Lung (tissue), 11 donors: ENCODE measurements at regions not wholly inside any gene's neighbourhood (a gene's known extent, or its start where the extent isn't known, plus 50 kb on each side); places are given as distances from the start of the nearest gene placed in this dataset.

Experiments used
- ATAC-seq: fragments of 200-7000 bp; cut with Tn5 transposase; one replicate; pipeline ENCODE4 v1.9.1; 2020; ENCODE audit warnings: moderate number of reproducible peaks; ENCODE audit not compliant: insufficient read depth, low FRiP score
- DNase-seq, 3 donors: peaks; one replicate each; pipeline ENCODE4 v3.0.0-alpha.2; 2013 to 2017
- H3K27ac ChIP-seq, 2 donors: one replicate each; pipeline ENCODE4 v1.5.1; 2013; ENCODE audit warnings: mild to moderate bottlenecking in 2 of 2, moderate library complexity in 2 of 2, control low read depth in 1 of 2, inconsistent platforms in 1 of 2, low read depth in 1 of 2, low read length in 1 of 2
- H3K27me3 ChIP-seq, 3 donors: one replicate each; pipeline ENCODE4 v1.5.1; 2013; ENCODE audit warnings: low read length in 2 of 3; ENCODE audit not compliant: control insufficient read depth in 3 of 3, insufficient read depth in 3 of 3
- H3K36me3 ChIP-seq, 4 donors: one replicate each; pipeline ENCODE4 v1.5.1; 2013; ENCODE audit warnings: low read length in 4 of 4, mild to moderate bottlenecking in 1 of 4, moderate library complexity in 1 of 4; ENCODE audit not compliant: control insufficient read depth in 4 of 4, insufficient read depth in 4 of 4
- H3K4me1 ChIP-seq, 5 donors: one replicate each; pipeline ENCODE4 v1.5.1; 2013; ENCODE audit warnings: low read length in 5 of 5, mild to moderate bottlenecking in 2 of 5, moderate library complexity in 1 of 5; ENCODE audit not compliant: control insufficient read depth in 5 of 5, insufficient read depth in 5 of 5
- H3K4me3 ChIP-seq: one replicate; pipeline ENCODE4 v1.5.1; 2013; ENCODE audit warnings: mild to moderate bottlenecking, control low read depth, moderate library complexity
- H3K9ac ChIP-seq, 2 donors: one replicate each; pipeline ENCODE4 v1.5.1; 2013; ENCODE audit warnings: low read length in 2 of 2, control low read depth in 1 of 2; ENCODE audit not compliant: insufficient read depth in 1 of 2
- H3K9me3 ChIP-seq, 4 donors: one replicate each; pipeline ENCODE4 v1.5.1; 2013; ENCODE audit warnings: low read length in 3 of 4, mild to moderate bottlenecking in 1 of 4, moderate library complexity in 1 of 4; ENCODE audit not compliant: control insufficient read depth in 4 of 4, insufficient read depth in 3 of 4
- WGBS, 2 donors: extraction: QIAGEN DNeasy Blood & Tissue Kit; methylation state at CpG; one replicate each; pipeline ENCODE4 v1.1.7; 2013; 5-methylcytosine and 5-hydroxymethylcytosine counted together
- TF ChIP-seq, protein P1 (sequence below): IDR thresholded peaks from 2 replicates; pipeline ENCODE4 v1.5.1; 2012; ENCODE audit warnings: mild to moderate bottlenecking; ENCODE audit errors: control extremely low read depth, extremely low read depth
- donor health status: control.
- donor health status: control.
- donor health status: Bipolar disorder and iron deficiency.
- donor health status: healthy.
- donor health status: DM: yes; HTN: yes; CAD: no.

DNA sequence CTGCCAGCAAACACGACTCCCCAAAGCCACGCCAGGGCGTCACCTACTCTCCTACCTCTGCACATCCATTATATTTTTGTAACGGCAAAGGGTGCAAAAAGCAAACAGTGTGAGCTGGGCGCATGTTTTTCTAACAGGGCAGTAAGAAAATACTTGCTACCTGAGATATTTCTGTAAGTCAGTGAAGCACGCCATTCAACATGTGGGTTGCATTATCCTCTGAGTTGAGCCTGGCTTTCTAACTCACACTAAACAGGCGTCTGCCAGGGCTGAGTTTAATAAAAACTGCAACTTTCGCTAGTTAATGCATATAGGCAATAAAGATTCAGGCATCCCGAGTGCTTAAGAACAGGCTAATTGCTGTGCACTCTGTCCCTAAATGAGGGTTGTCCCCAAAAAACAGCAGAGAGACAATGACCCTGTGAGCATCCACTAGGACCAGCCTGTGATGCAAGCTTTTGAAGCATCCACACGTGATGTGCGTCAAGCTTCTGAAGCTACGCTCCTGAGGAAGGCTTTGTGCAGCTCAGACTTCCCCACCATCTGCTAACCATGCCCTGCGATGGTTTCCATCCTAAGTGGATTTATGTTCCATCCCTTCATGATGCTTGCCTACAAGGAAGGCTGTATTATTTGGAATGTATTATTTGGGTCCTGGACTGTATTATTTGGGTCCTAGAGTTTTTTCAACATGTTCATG, 70.0 kb upstream of the SIM2 start:
- H3K9me3 ChIP-seq, result peaks cover 0 to 4% (median 0%) of the 10 kb centered on the region in 4 donors
- no peak overlapping the region for H3K4me3 ChIP-seq
- H3K27ac ChIP-seq, result no peak overlapping the region
- ATAC-seq, result no peak
- no peaks in the 10 kb centered on the region for H3K4me1 ChIP-seq
- peaks cover 0 to 4% (median 2%) of the 10 kb centered on the region in 3 donors for H3K27me3 ChIP-seq
- H3K36me3 ChIP-seq, result no peaks in the 10 kb centered on the region
- WGBS, 2 donors, result 85 to 93% methylated on average over 13 of the region's 13 CpGs
- TF ChIP-seq, protein P1, sequence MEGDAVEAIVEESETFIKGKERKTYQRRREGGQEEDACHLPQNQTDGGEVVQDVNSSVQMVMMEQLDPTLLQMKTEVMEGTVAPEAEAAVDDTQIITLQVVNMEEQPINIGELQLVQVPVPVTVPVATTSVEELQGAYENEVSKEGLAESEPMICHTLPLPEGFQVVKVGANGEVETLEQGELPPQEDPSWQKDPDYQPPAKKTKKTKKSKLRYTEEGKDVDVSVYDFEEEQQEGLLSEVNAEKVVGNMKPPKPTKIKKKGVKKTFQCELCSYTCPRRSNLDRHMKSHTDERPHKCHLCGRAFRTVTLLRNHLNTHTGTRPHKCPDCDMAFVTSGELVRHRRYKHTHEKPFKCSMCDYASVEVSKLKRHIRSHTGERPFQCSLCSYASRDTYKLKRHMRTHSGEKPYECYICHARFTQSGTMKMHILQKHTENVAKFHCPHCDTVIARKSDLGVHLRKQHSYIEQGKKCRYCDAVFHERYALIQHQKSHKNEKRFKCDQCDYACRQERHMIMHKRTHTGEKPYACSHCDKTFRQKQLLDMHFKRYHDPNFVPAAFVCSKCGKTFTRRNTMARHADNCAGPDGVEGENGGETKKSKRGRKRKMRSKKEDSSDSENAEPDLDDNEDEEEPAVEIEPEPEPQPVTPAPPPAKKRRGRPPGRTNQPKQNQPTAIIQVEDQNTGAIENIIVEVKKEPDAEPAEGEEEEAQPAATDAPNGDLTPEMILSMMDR, result no peak
- H3K9ac ChIP-seq, result no peak overlapping the region
- no peak for DNase-seq

DNA sequence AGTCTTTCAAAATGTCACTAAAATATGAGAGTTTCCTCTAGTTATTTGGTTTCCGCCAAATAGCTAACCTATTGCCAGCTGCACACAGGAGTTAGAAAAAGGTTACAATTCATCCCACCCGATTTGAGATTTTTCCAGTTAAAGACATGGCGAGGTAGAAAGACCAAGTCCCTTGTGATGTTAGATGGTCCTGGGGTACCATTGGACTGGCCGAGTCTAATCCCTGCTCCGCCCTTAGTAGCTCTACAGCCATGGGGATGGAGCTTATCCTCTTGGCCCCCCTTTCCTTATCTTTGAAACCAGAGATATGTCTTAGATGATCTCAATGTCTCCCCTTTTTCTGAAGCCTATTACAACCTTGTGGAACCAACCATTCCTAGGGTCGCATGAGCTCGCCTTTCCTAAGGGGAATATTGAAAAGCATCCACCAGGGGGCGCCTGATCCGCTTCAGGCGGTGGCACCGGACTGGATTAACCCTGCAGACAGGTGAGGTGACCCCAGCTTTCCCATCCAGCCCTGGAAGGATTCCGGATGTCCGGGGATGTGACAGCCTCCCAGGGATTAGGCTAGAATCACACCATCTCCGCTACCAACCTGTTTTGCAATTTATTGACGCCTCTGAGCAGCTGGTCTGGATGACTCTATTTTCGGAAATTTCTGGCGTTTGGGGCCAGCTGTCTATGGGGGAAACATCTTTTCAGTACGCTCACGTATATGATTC, 68.3 kb upstream of the SIM2 start:
- Histone ChIP-seq H3K27me3 (peaks cover 0 to 4% (median 2%) of the 10 kb centered on the region in 3 donors), H3K27ac (no peak overlapping the region), H3K4me3 (no peak overlapping the region), H3K9me3 (peaks cover 0 to 1% (median 0%) of the 10 kb centered on the region in 4 donors), H3K36me3 (no peaks in the 10 kb centered on the region), H3K4me1 (no peaks in the 10 kb centered on the region), H3K9ac (no peak overlapping the region)
- WGBS, 2 donors, result 45 to 48% methylated on average over 19 of the region's 19 CpGs
- DNase-seq, result peak; percentile 43 to 47 (median 45)
- peak; percentile 62 for ATAC-seq
- TF ChIP-seq, protein P1, result peak; percentile 23

GRCh38 chr21:36636016-36636415, 62.9 kb upstream of the SIM2 start:
- WGBS, 2 donors, result 27 to 58% methylated on average over 1 of the region's 1 CpG
- Histone ChIP-seq H3K4me3 (no peak overlapping the region), H3K4me1 (peaks cover 0 to 10% (median 5%) of the 10 kb centered on the region in 5 donors), H3K9me3 (peaks cover 0 to 7% (median 2%) of the 10 kb centered on the region in 4 donors), H3K27me3 (peaks cover 0 to 2% (median under 1%) of the 10 kb centered on the region in 3 donors), H3K27ac (no peak overlapping the region), H3K9ac (no peak overlapping the region), H3K36me3 (no peaks in the 10 kb centered on the region)
- TF ChIP-seq, protein P1, result no peak
- peak in 1 of 3 donors; percentile 51 for DNase-seq
- no peak for ATAC-seq
